B cell (primary cell): ENCODE measurements at regions not wholly inside any gene's neighbourhood (a gene's known extent, or its start where the extent isn't known, plus 50 kb on each side); places are given as distances from the start of the nearest gene placed in this dataset.

Experiments used
- EZH2 ChIP-seq: IDR thresholded peaks from 2 replicates; pipeline ENCODE4 v1.6.1; 2012; ENCODE audit warnings: borderline replicate concordance, low read depth, mild to moderate bottlenecking, moderate library complexity, low read length; ENCODE audit not compliant: insufficient read depth, poor library complexity, severe bottlenecking
- TF ChIP-seq, protein P1 (sequence below): fragments of 200-600 bp; IDR thresholded peaks from one replicate; pipeline ENCODE4 v1.8.0; 2022; ENCODE audit warnings: antibody characterized with exemption, mild to moderate bottlenecking

DNA sequence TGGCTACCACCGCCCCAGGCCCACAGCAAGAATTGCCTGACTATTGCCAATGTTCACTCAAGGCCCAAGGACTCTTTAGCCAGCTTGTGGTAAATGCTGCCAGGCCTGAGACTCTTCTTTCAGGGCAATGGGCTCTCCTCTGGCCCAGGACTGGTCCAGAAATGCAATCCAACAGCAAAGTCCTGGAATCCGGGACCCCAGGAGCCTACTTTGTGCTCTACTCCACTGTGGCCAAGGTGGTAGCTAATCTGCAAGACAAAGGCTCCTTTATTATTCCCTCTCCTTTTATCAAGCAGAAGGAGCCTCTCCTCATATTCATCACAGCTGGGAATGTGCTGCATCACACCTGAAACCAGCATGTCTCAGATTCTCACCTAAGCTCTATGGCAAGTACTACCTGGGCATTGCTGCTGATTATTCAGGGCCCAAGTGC is 107.6 kb upstream of the PRSS58 start:
- TF ChIP-seq, protein P1, sequence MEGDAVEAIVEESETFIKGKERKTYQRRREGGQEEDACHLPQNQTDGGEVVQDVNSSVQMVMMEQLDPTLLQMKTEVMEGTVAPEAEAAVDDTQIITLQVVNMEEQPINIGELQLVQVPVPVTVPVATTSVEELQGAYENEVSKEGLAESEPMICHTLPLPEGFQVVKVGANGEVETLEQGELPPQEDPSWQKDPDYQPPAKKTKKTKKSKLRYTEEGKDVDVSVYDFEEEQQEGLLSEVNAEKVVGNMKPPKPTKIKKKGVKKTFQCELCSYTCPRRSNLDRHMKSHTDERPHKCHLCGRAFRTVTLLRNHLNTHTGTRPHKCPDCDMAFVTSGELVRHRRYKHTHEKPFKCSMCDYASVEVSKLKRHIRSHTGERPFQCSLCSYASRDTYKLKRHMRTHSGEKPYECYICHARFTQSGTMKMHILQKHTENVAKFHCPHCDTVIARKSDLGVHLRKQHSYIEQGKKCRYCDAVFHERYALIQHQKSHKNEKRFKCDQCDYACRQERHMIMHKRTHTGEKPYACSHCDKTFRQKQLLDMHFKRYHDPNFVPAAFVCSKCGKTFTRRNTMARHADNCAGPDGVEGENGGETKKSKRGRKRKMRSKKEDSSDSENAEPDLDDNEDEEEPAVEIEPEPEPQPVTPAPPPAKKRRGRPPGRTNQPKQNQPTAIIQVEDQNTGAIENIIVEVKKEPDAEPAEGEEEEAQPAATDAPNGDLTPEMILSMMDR = no peak
- TF ChIP-seq EZH2 = no peak
